PC-9 (cell line): ENCODE measurements at regions not wholly inside any gene's neighbourhood (a gene's known extent, or its start where the extent isn't known, plus 50 kb on each side); places are given as distances from the start of the nearest gene placed in this dataset.

Source experiments
- BruUV-seq: library from RNA; stranded (reverse); fragments of 400-500 nt; replicated peaks from 2 replicates; lab custom pipeline; 2021; lab: Mats Ljungman, UMichigan
- CTCF ChIA-PET: fragments of 300-600 bp; sonication (Branson Sonifier 250); formaldehyde crosslinking; loops from one replicate; lab custom pipeline; 2022; ENCODE audit warnings: antibody characterized with exemption; lab: Charles Lee
- POLR2A ChIA-PET: fragments of 300-600 bp; sonication (Branson Sonifier 250); formaldehyde crosslinking; loops from one replicate; lab custom pipeline; 2022; ENCODE audit warnings: antibody characterized with exemption; ENCODE audit not compliant: unreplicated experiment; lab: Charles Lee
- DNase-seq, 2 experiments: peaks; one replicate each; pipeline versions ENCODE4 v3.0.0 to v3.0.0-alpha.2; 2015 to 2022; ENCODE audit warnings: mixed read lengths in 1 of 2
- H2AFZ ChIP-seq: fragments of 200-600 bp; sonication (generic); 2 replicates; pipeline ENCODE4 v1.8.1; 2017; ENCODE audit warnings: antibody characterized with exemption
- H3F3A ChIP-seq: fragments of 200-600 bp; sonication (generic); 2 replicates; pipeline ENCODE4 v1.8.1; 2017; ENCODE audit warnings: antibody characterized with exemption, mild to moderate bottlenecking, low read depth; ENCODE audit not compliant: insufficient read depth
- H3K27ac ChIP-seq: fragments of 200-600 bp; sonication (generic); 2 replicates; pipeline ENCODE4 v1.6.1; 2016; ENCODE audit warnings: mixed run types
- H3K27me3 ChIP-seq: fragments of 200-600 bp; sonication (generic); 2 replicates; pipeline ENCODE4 v1.6.1; 2016; ENCODE audit warnings: low read depth, mixed run types; ENCODE audit not compliant: insufficient read depth
- H3K36me3 ChIP-seq: fragments of 200-600 bp; sonication (generic); 2 replicates; pipeline ENCODE4 v1.6.1; 2016; ENCODE audit warnings: low read depth, mixed run types
- H3K4me1 ChIP-seq: fragments of 200-600 bp; sonication (generic); replicated peaks from 2 replicates; pipeline ENCODE4 v1.6.1; 2016; ENCODE audit warnings: mixed run types; ENCODE audit not compliant: insufficient read depth
- H3K4me2 ChIP-seq: fragments of 200-600 bp; sonication (generic); 2 replicates; pipeline ENCODE4 v1.6.1; 2017; ENCODE audit warnings: mixed run types
- H3K4me3 ChIP-seq: fragments of 200-600 bp; sonication (generic); 2 replicates; pipeline ENCODE4 v1.6.1; 2016; ENCODE audit warnings: mixed run types
- H3K79me2 ChIP-seq: fragments of 200-600 bp; sonication (generic); 2 replicates; pipeline ENCODE4 v1.6.1; 2017; ENCODE audit warnings: low read depth, mixed run types
- H3K9me2 ChIP-seq: fragments of 200-600 bp; sonication (generic); 2 replicates; pipeline ENCODE4 v1.8.1; 2017; ENCODE audit warnings: mild to moderate bottlenecking; ENCODE audit not compliant: insufficient read depth
- H3K9me3 ChIP-seq: fragments of 200-600 bp; sonication (generic); 2 replicates; pipeline ENCODE4 v1.8.1; 2016; ENCODE audit warnings: low read depth; ENCODE audit not compliant: insufficient read depth
- H4K20me1 ChIP-seq: fragments of 200-600 bp; sonication (generic); 2 replicates; pipeline ENCODE4 v1.8.1; 2017; ENCODE audit not compliant: insufficient read depth
- CTCF ChIP-seq: fragments of 200-600 bp; sonication (generic); conservative IDR thresholded peaks from 2 replicates; pipeline ENCODE4 v1.6.1; 2017; ENCODE audit warnings: mixed run types, antibody characterized with exemption, mild to moderate bottlenecking, moderate library complexity
- EZH2 ChIP-seq: fragments of 200-600 bp; sonication (generic); IDR thresholded peaks from 2 replicates; pipeline ENCODE4 v1.8.0; 2017; ENCODE audit warnings: antibody characterized with exemption, low read depth
- intact Hi-C: fragments of 100-400 bp; cut with micrococcal nuclease; formaldehyde crosslinking; loops from one replicate; pipeline ENCODE4 v1.10.0; 2022; ENCODE audit not compliant: unreplicated experiment

GRCh38 chr7:109109558-109109957 is 539.9 kb downstream of the DNAJB9 start:
- H3K9me2 ChIP-seq, result no peaks in the 10 kb centered on the region
- H3K9me3 ChIP-seq, result no peaks in the 10 kb centered on the region
- ChIA-PET POLR2A (no interaction called here), CTCF (no interaction called here)
- no peaks in the 10 kb centered on the region for H3K36me3 ChIP-seq
- no peaks in the 10 kb centered on the region for H3F3A ChIP-seq
- no peak for TF ChIP-seq CTCF
- no peak for TF ChIP-seq EZH2
- no TSS peak for BruUV-seq
- no peaks in the 10 kb centered on the region for H3K27me3 ChIP-seq
- no peak overlapping the region for H3K27ac ChIP-seq
- H2AFZ ChIP-seq, result no peak overlapping the region
- no peak overlapping the region for H3K4me2 ChIP-seq
- DNase-seq, result no peak
- no peak overlapping the region for H3K4me3 ChIP-seq
- intact Hi-C loops, result no loop called here
- H3K4me1 ChIP-seq, result no peaks in the 10 kb centered on the region
- no peaks in the 10 kb centered on the region for H4K20me1 ChIP-seq
- no peaks in the 10 kb centered on the region for H3K79me2 ChIP-seq

- CTCF ChIA-PET, result no interaction called here
- intact Hi-C loops, result no loop called here
These were observed 541.4 kb downstream of the DNAJB9 start for GRCh38 chr7:109111086-109111485.

GRCh38 chr7:109121599-109122300 is 552.1 kb downstream of the DNAJB9 start:
- CTCF ChIA-PET, result no interaction called here
- Histone ChIP-seq H3K4me3 (no peak overlapping the region), H3K27me3 (no peaks in the 10 kb centered on the region), H3K79me2 (no peaks in the 10 kb centered on the region), H3F3A (no peaks in the 10 kb centered on the region), H3K27ac (no peak overlapping the region), H3K9me2 (no peaks in the 10 kb centered on the region), H3K9me3 (no peaks in the 10 kb centered on the region), H3K4me2 (no peak overlapping the region), H2AFZ (0 out of 2 replicates have a peak overlapping the region, but pooled peaks have one; percentile 8), H3K4me1 (no peaks in the 10 kb centered on the region), H4K20me1 (no peaks in the 10 kb centered on the region), H3K36me3 (no peaks in the 10 kb centered on the region)
- BruUV-seq, result no TSS peak
- POLR2A ChIA-PET, result no interaction called here
- intact Hi-C loops, result no loop called here
- TF ChIP-seq CTCF, result no peak
- TF ChIP-seq EZH2, result no peak
- no peak for DNase-seq

More at GRCh38 chr7:109111086-109111485, 541.4 kb downstream of the DNAJB9 start:
- Histone ChIP-seq H3K79me2 (no peaks in the 10 kb centered on the region), H2AFZ (no peak overlapping the region; the same call in 1 of the 2 replicates), H3K4me1 (no peaks in the 10 kb centered on the region), H3K9me2 (no peaks in the 10 kb centered on the region), H4K20me1 (no peaks in the 10 kb centered on the region), H3K36me3 (no peaks in the 10 kb centered on the region), H3K4me2 (no peak overlapping the region), H3K4me3 (no peak overlapping the region), H3K27me3 (no peaks in the 10 kb centered on the region), H3K9me3 (no peaks in the 10 kb centered on the region), H3F3A (no peaks in the 10 kb centered on the region), H3K27ac (no peak overlapping the region)
- no peak for TF ChIP-seq EZH2
- no peak for TF ChIP-seq CTCF
- no peak for DNase-seq
- BruUV-seq, result no TSS peak
- POLR2A ChIA-PET, result no interaction called here
